ENCODE measurements at regions not wholly inside any gene's neighbourhood (a gene's known extent, or its start where the extent isn't known, plus 50 kb on each side); places are given as distances from the start of the nearest gene placed in this dataset.

DNA sequence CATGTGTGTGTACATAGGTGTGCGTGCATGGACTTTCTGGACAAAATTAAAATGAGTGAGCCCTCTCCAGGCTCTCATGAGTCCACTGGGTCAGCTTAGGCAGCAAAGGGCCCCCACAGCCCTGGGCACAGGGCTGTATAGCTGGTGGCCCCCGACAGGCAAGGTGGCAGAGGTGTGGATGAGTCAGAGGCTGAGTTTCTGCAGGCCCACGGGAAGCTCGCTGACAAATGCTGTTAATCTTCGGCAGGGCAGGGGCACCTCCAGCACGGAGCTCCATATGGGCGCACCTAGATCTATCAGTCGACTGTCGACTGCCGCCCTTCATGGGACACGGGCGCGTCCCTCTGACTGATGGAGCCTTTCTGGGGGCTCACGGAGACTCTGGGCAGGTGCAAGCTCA is 181.1 kb downstream of the URI1 start:
- ChIA-PET CTCF (no interaction called here), POLR2A (no interaction called here)
- ATAC-seq (no peak), DNase-seq (no peak)
- Mint-ChIP-seq H3K9me3 (no peaks in the 10 kb centered on the region), H3K27ac (no peak overlapping the region), H3K36me3 (ENCODE audit: low read depth) (no peaks in the 10 kb centered on the region), H3K4me1 (ENCODE audit: low read depth) (no peaks in the 10 kb centered on the region), H3K4me3 (no peak overlapping the region), H3K27me3 (peaks cover 5% of the 10 kb centered on the region)
- intact Hi-C loops (cut with micrococcal nuclease): no loop called here
- TF ChIP-seq, protein P1, sequence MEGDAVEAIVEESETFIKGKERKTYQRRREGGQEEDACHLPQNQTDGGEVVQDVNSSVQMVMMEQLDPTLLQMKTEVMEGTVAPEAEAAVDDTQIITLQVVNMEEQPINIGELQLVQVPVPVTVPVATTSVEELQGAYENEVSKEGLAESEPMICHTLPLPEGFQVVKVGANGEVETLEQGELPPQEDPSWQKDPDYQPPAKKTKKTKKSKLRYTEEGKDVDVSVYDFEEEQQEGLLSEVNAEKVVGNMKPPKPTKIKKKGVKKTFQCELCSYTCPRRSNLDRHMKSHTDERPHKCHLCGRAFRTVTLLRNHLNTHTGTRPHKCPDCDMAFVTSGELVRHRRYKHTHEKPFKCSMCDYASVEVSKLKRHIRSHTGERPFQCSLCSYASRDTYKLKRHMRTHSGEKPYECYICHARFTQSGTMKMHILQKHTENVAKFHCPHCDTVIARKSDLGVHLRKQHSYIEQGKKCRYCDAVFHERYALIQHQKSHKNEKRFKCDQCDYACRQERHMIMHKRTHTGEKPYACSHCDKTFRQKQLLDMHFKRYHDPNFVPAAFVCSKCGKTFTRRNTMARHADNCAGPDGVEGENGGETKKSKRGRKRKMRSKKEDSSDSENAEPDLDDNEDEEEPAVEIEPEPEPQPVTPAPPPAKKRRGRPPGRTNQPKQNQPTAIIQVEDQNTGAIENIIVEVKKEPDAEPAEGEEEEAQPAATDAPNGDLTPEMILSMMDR (IDR thresholded peaks at IDR 0.05): no peak

DNA sequence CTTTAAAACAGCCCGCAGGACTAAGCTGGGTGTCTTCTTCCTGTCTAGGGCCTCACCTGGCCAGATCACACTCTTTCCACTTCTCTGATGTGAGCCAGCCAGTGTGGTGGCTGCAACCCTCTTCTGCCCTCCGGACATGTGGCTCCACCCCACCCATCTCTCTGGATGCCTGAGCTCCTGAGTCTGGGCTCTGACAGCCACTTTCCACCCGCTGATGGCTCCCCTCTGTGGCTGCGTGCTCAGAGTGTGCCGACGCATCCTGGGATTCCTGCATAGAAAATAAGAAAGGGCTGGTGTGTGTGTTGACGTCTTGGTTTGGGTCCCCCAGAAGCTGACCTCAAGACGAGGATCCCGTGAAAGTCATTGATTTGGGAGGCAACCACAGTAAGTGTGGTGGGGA is 181.6 kb downstream of the URI1 start:
- DNase-seq (no peak), ATAC-seq (no peak)
- POLR2A ChIA-PET: no interaction called here
- TF ChIP-seq, protein P1 (IDR thresholded peaks at IDR 0.05): no peak
- no peaks in the 10 kb centered on the region for H3K36me3 Mint-ChIP-seq (ENCODE audit: low read depth)
- no peak overlapping the region for H3K4me3 Mint-ChIP-seq
- no peak overlapping the region for H3K27ac Mint-ChIP-seq
- H3K9me3 Mint-ChIP-seq: no peaks in the 10 kb centered on the region
- H3K4me1 Mint-ChIP-seq (ENCODE audit: low read depth): no peaks in the 10 kb centered on the region
- intact Hi-C loops (cut with micrococcal nuclease): no loop called here
- CTCF ChIA-PET: no interaction called here
- H3K27me3 Mint-ChIP-seq: peaks cover 5% of the 10 kb centered on the region

DNA sequence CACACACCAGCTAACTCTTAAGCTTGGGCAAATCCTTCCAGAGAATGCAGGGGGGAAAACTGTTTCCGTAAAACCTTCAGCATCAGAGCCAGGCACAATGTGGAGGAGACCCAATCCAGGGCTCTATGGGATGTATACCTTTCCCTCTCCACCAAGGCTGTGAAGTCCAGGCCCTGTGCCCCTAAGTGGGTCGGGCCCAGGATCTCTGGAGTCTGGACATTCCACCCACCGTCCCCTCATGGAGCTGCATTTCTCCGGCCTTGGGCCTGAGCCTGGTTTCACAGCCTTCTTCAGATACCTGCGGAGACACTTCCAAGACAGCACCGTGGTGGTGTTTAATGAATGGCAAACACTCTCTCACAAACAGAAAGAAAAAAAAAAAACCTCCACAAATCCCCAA is 186.2 kb downstream of the URI1 start:
- no peak overlapping the region for H3K27ac Mint-ChIP-seq
- H3K27me3 Mint-ChIP-seq: no peaks in the 10 kb centered on the region
- H3K36me3 Mint-ChIP-seq (ENCODE audit: low read depth): no peaks in the 10 kb centered on the region
- H3K9me3 Mint-ChIP-seq: no peaks in the 10 kb centered on the region
- intact Hi-C loops (cut with micrococcal nuclease): no loop called here
- H3K4me3 Mint-ChIP-seq: no peak overlapping the region
- TF ChIP-seq, protein P1 (IDR thresholded peaks at IDR 0.05): no peak
- no peak for ATAC-seq
- no peak for DNase-seq
- POLR2A ChIA-PET: no interaction called here
- CTCF ChIA-PET: no interaction called here
- H3K4me1 Mint-ChIP-seq (ENCODE audit: low read depth): no peaks in the 10 kb centered on the region

DNA sequence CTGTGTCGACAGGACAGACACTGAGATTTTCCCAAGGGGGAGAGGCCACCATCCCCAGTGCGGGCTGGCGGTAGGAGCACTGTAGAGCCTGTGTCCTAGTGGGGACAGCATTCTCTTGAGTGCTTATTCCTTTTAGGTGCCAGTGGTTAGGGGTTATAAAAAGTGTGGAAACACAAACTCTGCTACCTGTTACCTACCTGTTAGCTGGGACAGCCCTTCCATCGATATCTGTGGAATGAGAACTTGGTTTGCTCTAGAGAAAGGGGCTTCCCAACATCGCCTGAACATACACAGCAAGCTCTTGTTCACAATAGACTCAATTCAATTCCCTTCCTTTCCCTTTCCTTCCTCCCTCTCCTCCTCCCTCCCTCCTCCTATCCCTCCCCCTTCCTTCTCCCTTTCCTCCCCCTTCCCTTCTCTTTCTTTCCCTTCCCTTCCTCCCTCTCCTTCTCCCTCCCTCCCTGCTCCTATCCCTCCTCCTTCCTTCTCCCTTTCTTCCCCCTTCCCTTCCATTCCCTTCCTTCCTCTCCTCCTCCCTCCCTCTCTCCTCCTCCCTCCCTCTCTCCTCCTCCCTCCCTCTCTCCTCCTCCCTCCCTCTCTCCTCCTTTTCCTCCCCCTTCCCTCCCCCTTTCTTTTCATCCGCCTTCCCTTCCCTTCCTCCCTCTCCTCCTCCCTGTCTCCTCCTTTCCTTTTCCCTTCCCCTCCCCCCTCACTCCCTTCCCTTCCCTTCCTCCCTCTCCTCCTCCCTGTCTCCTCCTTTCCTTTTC is 188.5 kb downstream of the URI1 start:
- H3K4me3 Mint-ChIP-seq: no peak overlapping the region
- CTCF ChIA-PET: no interaction called here
- no peaks in the 10 kb centered on the region for H3K9me3 Mint-ChIP-seq
- H3K36me3 Mint-ChIP-seq (ENCODE audit: low read depth): no peaks in the 10 kb centered on the region
- TF ChIP-seq, protein P1 (IDR thresholded peaks at IDR 0.05): no peak
- H3K27ac Mint-ChIP-seq: no peak overlapping the region
- intact Hi-C loops (cut with micrococcal nuclease): no loop called here
- no peaks in the 10 kb centered on the region for H3K27me3 Mint-ChIP-seq
- no peaks in the 10 kb centered on the region for H3K4me1 Mint-ChIP-seq (ENCODE audit: low read depth)
- DNase-seq (no peak), ATAC-seq (no peak)
- POLR2A ChIA-PET: no interaction called here

DNA sequence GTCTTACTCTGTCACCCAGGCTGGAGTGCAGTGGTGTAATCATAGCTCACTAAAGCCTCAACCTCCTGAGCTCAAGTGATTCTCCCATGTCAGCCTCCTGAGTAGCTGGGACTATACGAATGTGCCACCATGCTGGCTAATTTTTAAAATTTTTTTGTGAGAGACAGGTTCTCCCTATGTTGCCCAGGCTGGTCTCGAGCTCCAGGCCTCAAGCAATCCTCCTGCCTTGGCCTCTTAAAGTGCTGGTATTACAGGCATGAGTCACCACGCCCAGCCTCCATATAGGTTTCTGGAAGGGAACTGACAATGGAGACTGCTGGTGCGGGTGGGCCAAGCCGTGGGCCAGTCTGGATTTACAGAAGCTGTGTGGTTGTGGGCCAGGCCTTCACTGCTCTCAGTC is 189.2 kb downstream of the URI1 start:
- no peak overlapping the region for H3K27ac Mint-ChIP-seq
- H3K36me3 Mint-ChIP-seq (ENCODE audit: low read depth): no peaks in the 10 kb centered on the region
- DNase-seq: no peak
- ATAC-seq: no peak
- ChIA-PET POLR2A (no interaction called here), CTCF (no interaction called here)
- H3K27me3 Mint-ChIP-seq: no peaks in the 10 kb centered on the region
- no peaks in the 10 kb centered on the region for H3K9me3 Mint-ChIP-seq
- TF ChIP-seq, protein P1 (IDR thresholded peaks at IDR 0.05): no peak
- intact Hi-C loops (cut with micrococcal nuclease): no loop called here
- no peaks in the 10 kb centered on the region for H3K4me1 Mint-ChIP-seq (ENCODE audit: low read depth)
- no peak overlapping the region for H3K4me3 Mint-ChIP-seq
